ENCODE measurements at regions not wholly inside any gene's neighbourhood (a gene's known extent, or its start where the extent isn't known, plus 50 kb on each side); places are given as distances from the start of the nearest gene placed in this dataset.

- DNase-seq (ENCODE audit: low read depth): no peak
Observed at GRCh38 chr9:117547904-117548303, 133.0 kb upstream of the ASTN2 start.

GRCh38 chr9:117546894-117547678 lies 132.2 kb upstream of the ASTN2 start:
- no peak for DNase-seq (ENCODE audit: low read depth)

- DNase-seq (ENCODE audit: low read depth): no peak
Observed at GRCh38 chr9:117545846-117546245, 131.0 kb upstream of the ASTN2 start.

- DNase-seq (ENCODE audit: low read depth): no peak
Observed at GRCh38 chr9:117543089-117543488, 128.2 kb upstream of the ASTN2 start.

- no peak for DNase-seq (ENCODE audit: low read depth)
Observed at GRCh38 chr9:117542021-117542420, 127.2 kb upstream of the ASTN2 start.

GRCh38 chr9:117541181-117541580 lies 126.3 kb upstream of the ASTN2 start:
- DNase-seq (ENCODE audit: low read depth): no peak

- no peak for DNase-seq (ENCODE audit: low read depth)
Observed at GRCh38 chr9:117535973-117536372, 121.1 kb upstream of the ASTN2 start.

- no peak for DNase-seq (ENCODE audit: low read depth)
Observed at GRCh38 chr9:117535434-117535833, 120.6 kb upstream of the ASTN2 start.

GRCh38 chr9:117528225-117528624 lies 113.4 kb upstream of the ASTN2 start:
- no peak for DNase-seq (ENCODE audit: low read depth)

- no peak for DNase-seq (ENCODE audit: low read depth)
Observed at GRCh38 chr9:117526674-117527073, 111.8 kb upstream of the ASTN2 start.

- DNase-seq (ENCODE audit: low read depth): no peak
Observed at GRCh38 chr9:117523531-117524153, 108.8 kb upstream of the ASTN2 start.

- no peak for DNase-seq (ENCODE audit: low read depth)
Observed at GRCh38 chr9:117521293-117521692, 106.4 kb upstream of the ASTN2 start.

GRCh38 chr9:117516676-117517632 lies 102.1 kb upstream of the ASTN2 start:
- no peak for DNase-seq (ENCODE audit: low read depth)

- no peak for DNase-seq (ENCODE audit: low read depth)
Observed at GRCh38 chr9:117511852-117512481, 97.1 kb upstream of the ASTN2 start.

- DNase-seq (ENCODE audit: low read depth): no peak
Observed at GRCh38 chr9:117496307-117496706, 81.5 kb upstream of the ASTN2 start.

- no peak for DNase-seq (ENCODE audit: low read depth)
Observed at GRCh38 chr9:117494401-117495090, 79.7 kb upstream of the ASTN2 start.

GRCh38 chr9:117492476-117492875 lies 77.6 kb upstream of the ASTN2 start:
- no peak for DNase-seq (ENCODE audit: low read depth)

GRCh38 chr9:117491491-117491890 lies 76.6 kb upstream of the ASTN2 start:
- no peak for DNase-seq (ENCODE audit: low read depth)

GRCh38 chr9:117490199-117490598 lies 75.3 kb upstream of the ASTN2 start:
- DNase-seq (ENCODE audit: low read depth): no peak

- no peak for DNase-seq (ENCODE audit: low read depth)
Observed at GRCh38 chr9:117488659-117489058, 73.8 kb upstream of the ASTN2 start.

GRCh38 chr9:117487555-117488175 lies 72.8 kb upstream of the ASTN2 start:
- DNase-seq (ENCODE audit: low read depth): peak; percentile 4
